Mesenchymal stem cell (in vitro differentiated cells and primary cell): ENCODE measurements at regions not wholly inside any gene's neighbourhood (a gene's known extent, or its start where the extent isn't known, plus 50 kb on each side); places are given as distances from the start of the nearest gene placed in this dataset.

Source experiments
- DNase-seq: peaks from one replicate; pipeline ENCODE4 v3.0.0-alpha.2; 2013
- H2AFZ ChIP-seq: one replicate; pipeline ENCODE4 v1.6.1; 2013; ENCODE audit warnings: low read depth, mild to moderate bottlenecking, control low read depth, inconsistent platforms, low read length, moderate library complexity
- H2AK5ac ChIP-seq: 2 replicates; pipeline ENCODE4 v1.6.1; 2013; ENCODE audit warnings: low read length, moderate library complexity, mild to moderate bottlenecking, inconsistent platforms; ENCODE audit not compliant: severe bottlenecking
- H2BK120ac ChIP-seq: one replicate; pipeline ENCODE4 v1.6.1; 2013; ENCODE audit warnings: low read depth, mild to moderate bottlenecking, inconsistent platforms, low read length, moderate library complexity
- H2BK12ac ChIP-seq, 2 experiments: one replicate each; pipeline ENCODE4 v1.6.1; 2013; ENCODE audit warnings: inconsistent platforms in 2 of 2, low read length in 2 of 2, mild to moderate bottlenecking in 2 of 2, moderate library complexity in 2 of 2, control low read depth in 1 of 2
- H2BK15ac ChIP-seq: one replicate; pipeline ENCODE4 v1.6.1; 2013; ENCODE audit warnings: mild to moderate bottlenecking, low read depth, inconsistent platforms; ENCODE audit not compliant: poor library complexity, severe bottlenecking
- H2BK5ac ChIP-seq: 2 replicates; pipeline ENCODE4 v1.6.1; 2013; ENCODE audit warnings: low read depth, mild to moderate bottlenecking, low read length, control low read depth, inconsistent platforms; ENCODE audit not compliant: poor library complexity, severe bottlenecking
- H3K14ac ChIP-seq, 2 experiments: one replicate each; pipeline ENCODE4 v1.6.1; 2013; ENCODE audit warnings: inconsistent platforms in 2 of 2, low read length in 2 of 2, control low read depth in 1 of 2, mild to moderate bottlenecking in 1 of 2, moderate library complexity in 1 of 2
- H3K18ac ChIP-seq, 2 experiments: one replicate each; pipeline ENCODE4 v1.6.1; 2013; ENCODE audit warnings: inconsistent platforms in 2 of 2, low read length in 2 of 2, control low read depth in 1 of 2, low read depth in 1 of 2, mild to moderate bottlenecking in 1 of 2
- H3K23ac ChIP-seq, 2 experiments: one replicate each; pipeline ENCODE4 v1.6.1; 2013; ENCODE audit warnings: inconsistent platforms in 2 of 2, low read length in 2 of 2, mild to moderate bottlenecking in 2 of 2, moderate library complexity in 2 of 2, control low read depth in 1 of 2
- H3K27ac ChIP-seq: 2 replicates; pipeline ENCODE4 v1.5.1; 2013; ENCODE audit warnings: mild to moderate bottlenecking, moderate library complexity, low read length, control low read depth, inconsistent platforms; ENCODE audit not compliant: poor library complexity, severe bottlenecking
- H3K27me3 ChIP-seq, 2 experiments: 2 replicates each; pipeline versions ENCODE4 v1.6.1 to v1.7.0; 2013; ENCODE audit warnings: low read length in 2 of 2, mild to moderate bottlenecking in 2 of 2, moderate library complexity in 2 of 2, control low read depth in 1 of 2, inconsistent platforms in 1 of 2; ENCODE audit not compliant: control insufficient read depth in 1 of 2, insufficient read depth in 1 of 2
- H3K36me3 ChIP-seq, 2 experiments: 2 replicates each; pipeline versions ENCODE4 v1.6.1 to v1.7.0; 2013; ENCODE audit warnings: low read length in 2 of 2, control low read depth in 1 of 2, inconsistent platforms in 1 of 2, low read depth in 1 of 2, mild to moderate bottlenecking in 1 of 2; ENCODE audit not compliant: insufficient read depth in 2 of 2, control insufficient read depth in 1 of 2
- H3K4ac ChIP-seq, 2 experiments: one replicate each; pipeline ENCODE4 v1.6.1; 2013; ENCODE audit warnings: inconsistent platforms in 2 of 2, low read length in 2 of 2, mild to moderate bottlenecking in 2 of 2, moderate library complexity in 2 of 2, control low read depth in 1 of 2, low read depth in 1 of 2
- H3K4me1 ChIP-seq: 2 replicates; pipeline ENCODE4 v1.6.1; 2013; ENCODE audit warnings: low read depth, low read length, control low read depth; ENCODE audit not compliant: control insufficient read depth, insufficient read depth
- H3K4me2 ChIP-seq: 2 replicates; pipeline ENCODE4 v1.6.1; 2013; ENCODE audit warnings: low read length, mild to moderate bottlenecking, inconsistent platforms; ENCODE audit not compliant: poor library complexity, severe bottlenecking
- H3K4me3 ChIP-seq, 2 experiments: 2 replicates each; pipeline versions ENCODE4 v1.5.1 to v1.7.0; 2013; ENCODE audit warnings: low read length in 2 of 2, mild to moderate bottlenecking in 2 of 2, control low read depth in 1 of 2, low read depth in 1 of 2; ENCODE audit not compliant: insufficient read depth in 1 of 2
- H3K79me1 ChIP-seq: replicated peaks from 2 replicates; pipeline ENCODE4 v1.6.1; 2013; ENCODE audit warnings: mild to moderate bottlenecking, control low read depth, low read length, inconsistent platforms; ENCODE audit not compliant: poor library complexity, severe bottlenecking
- H3K9ac ChIP-seq: 2 replicates; pipeline ENCODE4 v1.7.0; 2013; ENCODE audit warnings: mild to moderate bottlenecking, low read length, moderate library complexity
- H3K9me3 ChIP-seq: 2 replicates; pipeline ENCODE4 v1.7.0; 2013; ENCODE audit warnings: mild to moderate bottlenecking, low read length; ENCODE audit not compliant: control insufficient read depth
- H4K8ac ChIP-seq: one replicate; pipeline ENCODE4 v1.6.1; 2013; ENCODE audit warnings: inconsistent platforms, mild to moderate bottlenecking, low read length, moderate library complexity
- H4K91ac ChIP-seq: one replicate; pipeline ENCODE4 v1.6.1; 2013; ENCODE audit warnings: mild to moderate bottlenecking, low read length, inconsistent platforms
- WGBS: methylation state at CpG from one replicate; pipeline ENCODE4 v1.1.7; 2013; ENCODE audit warnings: mixed read lengths; 5-methylcytosine and 5-hydroxymethylcytosine counted together

- no peak overlapping the region for H3K4me2 ChIP-seq
- H3K4me3 ChIP-seq, result no peak overlapping the region
- no peak overlapping the region for H3K27ac ChIP-seq
- H3K4me1 ChIP-seq, result no peaks in the 10 kb centered on the region
- H3K23ac ChIP-seq, result no peak overlapping the region
- no peak for DNase-seq
- no peak overlapping the region for H3K18ac ChIP-seq
- no peaks in the 10 kb centered on the region for H3K27me3 ChIP-seq
- no peak overlapping the region for H2BK12ac ChIP-seq
- H3K4ac ChIP-seq, result no peak overlapping the region
- H2AK5ac ChIP-seq, result no peak overlapping the region
- WGBS, result 50% methylated on average over 1 of the region's 1 CpG
- H3K9me3 ChIP-seq, result peaks cover 5% of the 10 kb centered on the region
- H2BK15ac ChIP-seq, result no peak overlapping the region
- H2AFZ ChIP-seq, result no peak overlapping the region
- H3K36me3 ChIP-seq, result no peaks in the 10 kb centered on the region
- H2BK5ac ChIP-seq, result no peak overlapping the region
- H4K91ac ChIP-seq, result no peak overlapping the region
- no peaks in the 10 kb centered on the region for H3K79me1 ChIP-seq
- H4K8ac ChIP-seq, result no peak overlapping the region
- no peak overlapping the region for H2BK120ac ChIP-seq
- H3K14ac ChIP-seq, result no peak overlapping the region
- no peak overlapping the region for H3K9ac ChIP-seq
Measured at GRCh38 chr4:66887061-66887460, 658.2 kb downstream of the CENPC start.

DNA sequence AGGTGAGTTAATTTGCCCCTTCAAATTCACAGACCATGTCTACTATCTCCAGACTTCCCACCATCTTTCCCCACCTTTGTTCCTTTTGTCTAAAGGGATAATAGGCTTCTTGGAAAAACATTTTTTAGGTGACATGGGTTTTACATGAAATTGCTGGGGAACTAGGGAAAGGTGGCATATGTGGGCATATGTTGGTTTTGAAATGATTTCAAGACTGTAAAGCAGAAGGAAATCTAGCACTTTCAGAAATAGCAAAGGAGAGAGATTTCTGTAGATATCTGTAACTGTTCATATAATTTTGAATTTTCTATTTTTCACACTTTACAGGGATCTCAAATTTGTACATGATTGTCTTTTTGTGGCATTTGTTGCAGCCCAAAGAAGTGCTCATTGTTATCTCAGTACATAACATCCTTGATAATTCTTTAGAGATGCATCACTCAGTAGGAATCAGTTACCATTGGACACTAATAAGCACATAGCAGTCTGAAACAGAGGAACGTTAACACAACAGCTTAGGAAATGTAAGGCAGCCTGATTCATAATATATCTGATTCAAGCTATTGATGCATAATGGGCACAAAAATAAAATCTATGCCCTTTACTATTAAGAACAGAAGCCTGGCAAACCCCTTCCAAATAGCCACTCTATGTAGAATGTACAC is 659.7 kb downstream of the CENPC start:
- no peaks in the 10 kb centered on the region for H3K79me1 ChIP-seq
- no peak overlapping the region for H2BK5ac ChIP-seq
- no CpG with 5 or more reads among the region's 1 CpG for WGBS
- H3K4ac ChIP-seq, result no peak overlapping the region
- H3K18ac ChIP-seq, result no peak overlapping the region
- H4K91ac ChIP-seq, result no peak overlapping the region
- no peak for DNase-seq
- H3K23ac ChIP-seq, result no peak overlapping the region
- no peak overlapping the region for H3K27ac ChIP-seq
- H3K9me3 ChIP-seq, result peaks cover 2% of the 10 kb centered on the region
- no peaks in the 10 kb centered on the region for H3K27me3 ChIP-seq
- no peak overlapping the region for H2BK12ac ChIP-seq
- H3K9ac ChIP-seq, result no peak overlapping the region
- H3K4me3 ChIP-seq, result no peak overlapping the region
- no peak overlapping the region for H2BK120ac ChIP-seq
- no peak overlapping the region for H4K8ac ChIP-seq
- no peak overlapping the region for H2AK5ac ChIP-seq
- H3K36me3 ChIP-seq, result no peaks in the 10 kb centered on the region
- no peak overlapping the region for H3K4me2 ChIP-seq
- H2AFZ ChIP-seq, result no peak overlapping the region
- H3K14ac ChIP-seq, result no peak overlapping the region
- no peaks in the 10 kb centered on the region for H3K4me1 ChIP-seq
- no peak overlapping the region for H2BK15ac ChIP-seq

DNA sequence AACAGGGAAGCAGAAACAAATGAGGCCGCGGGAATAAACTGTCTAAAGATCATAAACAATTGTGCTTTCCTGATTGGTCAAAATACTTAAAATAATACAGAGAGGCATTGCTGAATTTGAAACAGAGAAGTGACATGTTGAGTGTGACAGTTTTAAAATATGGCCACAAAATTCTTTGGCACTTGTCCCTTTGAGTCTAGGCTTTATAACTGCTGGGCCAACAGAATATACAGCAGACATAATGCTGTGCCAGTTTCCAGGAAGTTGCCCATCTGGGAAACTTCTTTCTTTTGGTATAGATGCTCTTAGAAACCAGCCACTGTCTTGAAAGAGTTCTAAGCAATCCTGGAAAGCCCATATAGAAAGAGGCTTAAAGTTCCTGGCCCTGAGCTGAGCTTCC is 668.4 kb downstream of the CENPC start:
- H3K4me2 ChIP-seq, result no peak overlapping the region
- H3K14ac ChIP-seq, result no peak overlapping the region
- no peak overlapping the region for H3K4me3 ChIP-seq
- H3K18ac ChIP-seq, result no peak overlapping the region
- no peak overlapping the region for H4K8ac ChIP-seq
- H3K27me3 ChIP-seq, result no peaks in the 10 kb centered on the region
- no peak overlapping the region for H3K4ac ChIP-seq
- H3K9ac ChIP-seq, result no peak overlapping the region
- H2BK15ac ChIP-seq, result no peak overlapping the region
- H3K79me1 ChIP-seq, result no peaks in the 10 kb centered on the region
- H2BK5ac ChIP-seq, result no peak overlapping the region
- no peaks in the 10 kb centered on the region for H3K36me3 ChIP-seq
- no peak overlapping the region for H2BK120ac ChIP-seq
- H2BK12ac ChIP-seq, result no peak overlapping the region
- no peak for DNase-seq
- no peaks in the 10 kb centered on the region for H3K9me3 ChIP-seq
- H2AFZ ChIP-seq, result no peak overlapping the region
- no peak overlapping the region for H4K91ac ChIP-seq
- H3K27ac ChIP-seq, result no peak overlapping the region
- H3K4me1 ChIP-seq, result no peaks in the 10 kb centered on the region
- H3K23ac ChIP-seq, result no peak overlapping the region
- 100% methylated on average over 2 of the region's 2 CpGs for WGBS
- H2AK5ac ChIP-seq, result no peak overlapping the region

- Histone ChIP-seq H2BK12ac (no peak overlapping the region), H2BK5ac (no peak overlapping the region), H3K4me3 (no peak overlapping the region), H4K91ac (no peak overlapping the region), H3K9ac (no peak overlapping the region), H2AFZ (no peak overlapping the region), H3K79me1 (no peaks in the 10 kb centered on the region), H3K27ac (no peak overlapping the region), H3K4ac (no peak overlapping the region), H3K14ac (no peak overlapping the region), H3K9me3 (no peaks in the 10 kb centered on the region), H3K18ac (no peak overlapping the region), H3K23ac (no peak overlapping the region), H2AK5ac (no peak overlapping the region), H3K4me2 (no peak overlapping the region), H3K36me3 (no peaks in the 10 kb centered on the region), H3K4me1 (no peaks in the 10 kb centered on the region), H2BK120ac (no peak overlapping the region), H3K27me3 (no peaks in the 10 kb centered on the region), H4K8ac (no peak overlapping the region), H2BK15ac (no peak overlapping the region)
- DNase-seq, result no peak
- 88% methylated on average over 1 of the region's 1 CpG for WGBS
Measured at GRCh38 chr4:66872661-66873060, 672.6 kb downstream of the CENPC start.
